ENCODE measurements at regions not wholly inside any gene's neighbourhood (a gene's known extent, or its start where the extent isn't known, plus 50 kb on each side); places are given as distances from the start of the nearest gene placed in this dataset.

DNA sequence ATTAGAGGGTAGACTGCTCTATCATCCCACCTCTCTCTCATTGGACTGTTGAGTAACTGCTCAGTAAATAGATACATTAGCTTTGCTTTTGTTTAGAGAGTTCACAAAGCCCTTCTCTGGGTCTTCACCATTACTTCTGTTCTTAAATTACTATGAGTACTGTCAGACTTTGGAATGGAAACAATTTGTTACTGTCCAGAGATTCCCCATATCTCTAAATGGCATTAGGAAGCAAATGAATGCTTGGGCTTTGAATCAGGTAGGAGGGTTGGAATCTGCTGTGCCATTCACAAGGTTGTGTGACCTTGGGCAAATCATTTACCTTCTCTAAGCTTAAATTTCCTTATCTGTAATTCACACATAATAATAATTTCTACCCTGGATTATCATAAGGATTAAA lies 541.0 kb upstream of the FZD8 start:
- no peaks in the 10 kb centered on the region for H3K27me3 ChIP-seq (ENCODE audit: control insufficient read depth, insufficient read depth, low read length)
- H3K36me3 ChIP-seq (ENCODE audit: control insufficient read depth, insufficient read depth, low read length), result no peaks in the 10 kb centered on the region
- no peak overlapping the region for H3K9ac ChIP-seq (ENCODE audit: low read length)
- H3K4me1 ChIP-seq (ENCODE audit: control insufficient read depth, insufficient read depth, low read length), result no peaks in the 10 kb centered on the region
- no peak overlapping the region for H3K4me3 ChIP-seq (ENCODE audit: low read length)
- H3K27ac ChIP-seq (ENCODE audit: low read depth, low read length), result no peak overlapping the region

GRCh38 chr10:36182606-36183005 lies 540.5 kb upstream of the FZD8 start:
- Histone ChIP-seq H3K4me3 (ENCODE audit: low read length) (no peak overlapping the region), H3K27ac (ENCODE audit: low read depth, low read length) (no peak overlapping the region), H3K36me3 (ENCODE audit: control insufficient read depth, insufficient read depth, low read length) (no peaks in the 10 kb centered on the region), H3K4me1 (ENCODE audit: control insufficient read depth, insufficient read depth, low read length) (no peaks in the 10 kb centered on the region), H3K27me3 (ENCODE audit: control insufficient read depth, insufficient read depth, low read length) (no peaks in the 10 kb centered on the region), H3K9ac (ENCODE audit: low read length) (no peak overlapping the region)

DNA sequence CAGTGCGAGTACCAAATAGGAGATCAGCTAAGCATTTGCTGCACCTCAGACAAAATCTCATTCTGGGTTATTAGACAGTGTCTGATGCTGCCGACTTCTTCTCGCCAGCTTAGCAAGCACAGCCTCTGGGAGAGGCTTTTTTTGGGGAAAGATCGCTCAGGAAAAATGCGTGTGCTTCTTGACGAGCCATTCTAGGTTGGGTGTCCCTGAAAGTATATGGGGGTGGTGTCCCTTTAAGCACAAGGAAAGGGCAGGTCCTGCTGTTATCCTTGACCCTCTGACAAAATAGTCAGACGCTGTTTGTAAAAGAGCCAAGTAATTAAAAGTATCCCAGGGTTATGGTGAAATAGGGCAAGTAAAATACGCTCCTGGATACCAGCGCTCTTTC lies 540.1 kb upstream of the FZD8 start:
- Histone ChIP-seq H3K27me3 (ENCODE audit: control insufficient read depth, insufficient read depth, low read length) (no peaks in the 10 kb centered on the region), H3K4me3 (ENCODE audit: low read length) (no peak overlapping the region), H3K27ac (ENCODE audit: low read depth, low read length) (no peak overlapping the region), H3K36me3 (ENCODE audit: control insufficient read depth, insufficient read depth, low read length) (no peaks in the 10 kb centered on the region), H3K4me1 (ENCODE audit: control insufficient read depth, insufficient read depth, low read length) (no peaks in the 10 kb centered on the region), H3K9ac (ENCODE audit: low read length) (no peak overlapping the region)

DNA sequence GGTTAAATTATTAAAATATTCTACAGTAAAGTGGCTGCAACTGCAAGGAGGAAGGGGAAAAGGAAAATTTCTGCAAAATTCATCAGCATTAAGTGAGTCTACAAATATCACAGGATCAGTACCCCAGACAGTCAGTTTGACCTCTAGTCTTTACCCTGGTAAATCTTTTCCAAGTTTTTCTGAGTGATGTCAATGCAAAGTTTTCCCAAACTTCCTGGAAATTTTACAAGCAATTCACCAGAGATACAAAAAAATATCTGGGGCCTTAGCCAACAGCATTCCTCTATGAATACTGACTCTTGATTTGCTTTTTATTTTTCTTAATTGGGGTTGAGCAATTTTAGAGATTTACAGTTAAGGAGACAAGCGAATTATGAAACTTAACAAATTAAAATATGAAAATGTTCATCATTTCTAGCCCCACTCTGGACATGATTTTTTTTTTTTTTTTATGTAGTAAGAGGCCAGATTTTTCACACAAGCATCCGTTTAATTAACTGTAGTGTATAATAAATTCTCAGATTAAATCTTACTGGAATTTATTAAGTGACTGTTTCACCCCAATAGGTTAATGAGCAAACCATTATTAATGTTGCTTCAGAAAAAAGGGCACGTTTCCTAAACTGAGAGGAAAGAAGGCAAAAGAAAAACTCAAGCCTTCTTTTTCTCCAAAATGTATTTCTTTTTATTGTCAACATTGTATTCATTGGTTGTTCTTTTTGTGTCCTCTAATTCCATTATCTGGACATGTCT lies 539.5 kb upstream of the FZD8 start:
- Histone ChIP-seq H3K27me3 (ENCODE audit: control insufficient read depth, insufficient read depth, low read length) (no peaks in the 10 kb centered on the region), H3K9ac (ENCODE audit: low read length) (no peak overlapping the region), H3K4me3 (ENCODE audit: low read length) (no peak overlapping the region), H3K4me1 (ENCODE audit: control insufficient read depth, insufficient read depth, low read length) (no peaks in the 10 kb centered on the region), H3K27ac (ENCODE audit: low read depth, low read length) (no peak overlapping the region), H3K36me3 (ENCODE audit: control insufficient read depth, insufficient read depth, low read length) (no peaks in the 10 kb centered on the region)

GRCh38 chr10:36178616-36179015 lies 536.5 kb upstream of the FZD8 start:
- Histone ChIP-seq H3K9ac (ENCODE audit: low read length) (no peak overlapping the region), H3K4me3 (ENCODE audit: low read length) (no peak overlapping the region), H3K36me3 (ENCODE audit: control insufficient read depth, insufficient read depth, low read length) (no peaks in the 10 kb centered on the region)

DNA sequence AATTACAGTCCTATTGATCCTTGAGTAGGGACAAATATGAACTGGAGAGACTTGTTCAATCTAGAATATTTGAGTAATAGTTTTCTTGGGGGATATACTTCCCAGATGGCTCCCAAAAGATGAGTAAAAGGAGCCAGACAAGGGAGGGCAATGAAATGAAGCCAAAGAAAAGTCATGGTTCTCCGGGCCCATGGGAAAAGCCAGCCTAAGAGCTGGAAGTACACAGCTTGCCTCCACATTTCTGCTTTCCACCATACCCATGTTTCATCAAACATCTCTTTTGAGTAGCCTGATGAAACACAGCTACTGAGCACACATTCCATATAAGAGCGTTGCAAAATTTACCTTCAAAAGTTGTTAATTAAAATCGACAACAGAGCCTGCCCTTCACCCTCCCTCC lies 535.0 kb upstream of the FZD8 start:
- Histone ChIP-seq H3K27ac (ENCODE audit: low read depth, low read length) (no peak overlapping the region), H3K4me1 (ENCODE audit: control insufficient read depth, insufficient read depth, low read length) (peaks cover 2% of the 10 kb centered on the region), H3K4me3 (ENCODE audit: low read length) (no peak overlapping the region), H3K9ac (ENCODE audit: low read length) (no peak overlapping the region), H3K27me3 (ENCODE audit: control insufficient read depth, insufficient read depth, low read length) (no peaks in the 10 kb centered on the region), H3K36me3 (ENCODE audit: control insufficient read depth, insufficient read depth, low read length) (no peaks in the 10 kb centered on the region)

More at GRCh38 chr10:36178616-36179015, 536.5 kb upstream of the FZD8 start:
- H3K4me1 ChIP-seq (ENCODE audit: control insufficient read depth, insufficient read depth, low read length), result no peaks in the 10 kb centered on the region
- H3K27ac ChIP-seq (ENCODE audit: low read depth, low read length), result no peak overlapping the region
- H3K27me3 ChIP-seq (ENCODE audit: control insufficient read depth, insufficient read depth, low read length), result no peaks in the 10 kb centered on the region

- Histone ChIP-seq H3K36me3 (ENCODE audit: control insufficient read depth, insufficient read depth, low read length) (no peaks in the 10 kb centered on the region), H3K4me3 (ENCODE audit: low read length) (no peak overlapping the region), H3K4me1 (ENCODE audit: control insufficient read depth, insufficient read depth, low read length) (peaks cover 6% of the 10 kb centered on the region), H3K27me3 (ENCODE audit: control insufficient read depth, insufficient read depth, low read length) (no peaks in the 10 kb centered on the region), H3K27ac (ENCODE audit: low read depth, low read length) (no peak overlapping the region), H3K9ac (ENCODE audit: low read length) (no peak overlapping the region)
These were observed 533.9 kb upstream of the FZD8 start for GRCh38 chr10:36175954-36176353.

DNA sequence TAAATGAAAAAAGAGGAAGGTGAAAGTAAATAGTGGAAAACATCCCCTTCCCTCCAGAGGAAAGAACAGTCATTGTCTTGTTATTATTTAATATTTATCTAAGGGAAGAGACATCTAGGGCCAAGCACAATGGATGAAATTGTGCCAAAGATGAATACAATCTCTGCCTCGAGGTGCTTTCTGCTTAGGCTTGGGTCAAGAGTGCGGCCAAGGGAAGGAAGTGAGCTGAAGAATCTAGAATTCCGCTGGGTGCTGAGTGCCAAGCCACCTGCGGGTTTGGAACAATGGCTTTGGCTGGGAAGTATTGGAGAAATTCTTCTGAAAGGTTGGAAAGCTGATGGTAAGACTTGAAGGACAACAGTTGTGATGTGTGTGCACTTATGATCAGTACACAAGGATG lies 531.3 kb upstream of the FZD8 start:
- H3K4me1 ChIP-seq (ENCODE audit: control insufficient read depth, insufficient read depth, low read length), result peaks cover 6% of the 10 kb centered on the region
- no peak overlapping the region for H3K4me3 ChIP-seq (ENCODE audit: low read length)
- H3K9ac ChIP-seq (ENCODE audit: low read length), result no peak overlapping the region
- H3K36me3 ChIP-seq (ENCODE audit: control insufficient read depth, insufficient read depth, low read length), result no peaks in the 10 kb centered on the region
- no peaks in the 10 kb centered on the region for H3K27me3 ChIP-seq (ENCODE audit: control insufficient read depth, insufficient read depth, low read length)
- H3K27ac ChIP-seq (ENCODE audit: low read depth, low read length), result no peak overlapping the region

DNA sequence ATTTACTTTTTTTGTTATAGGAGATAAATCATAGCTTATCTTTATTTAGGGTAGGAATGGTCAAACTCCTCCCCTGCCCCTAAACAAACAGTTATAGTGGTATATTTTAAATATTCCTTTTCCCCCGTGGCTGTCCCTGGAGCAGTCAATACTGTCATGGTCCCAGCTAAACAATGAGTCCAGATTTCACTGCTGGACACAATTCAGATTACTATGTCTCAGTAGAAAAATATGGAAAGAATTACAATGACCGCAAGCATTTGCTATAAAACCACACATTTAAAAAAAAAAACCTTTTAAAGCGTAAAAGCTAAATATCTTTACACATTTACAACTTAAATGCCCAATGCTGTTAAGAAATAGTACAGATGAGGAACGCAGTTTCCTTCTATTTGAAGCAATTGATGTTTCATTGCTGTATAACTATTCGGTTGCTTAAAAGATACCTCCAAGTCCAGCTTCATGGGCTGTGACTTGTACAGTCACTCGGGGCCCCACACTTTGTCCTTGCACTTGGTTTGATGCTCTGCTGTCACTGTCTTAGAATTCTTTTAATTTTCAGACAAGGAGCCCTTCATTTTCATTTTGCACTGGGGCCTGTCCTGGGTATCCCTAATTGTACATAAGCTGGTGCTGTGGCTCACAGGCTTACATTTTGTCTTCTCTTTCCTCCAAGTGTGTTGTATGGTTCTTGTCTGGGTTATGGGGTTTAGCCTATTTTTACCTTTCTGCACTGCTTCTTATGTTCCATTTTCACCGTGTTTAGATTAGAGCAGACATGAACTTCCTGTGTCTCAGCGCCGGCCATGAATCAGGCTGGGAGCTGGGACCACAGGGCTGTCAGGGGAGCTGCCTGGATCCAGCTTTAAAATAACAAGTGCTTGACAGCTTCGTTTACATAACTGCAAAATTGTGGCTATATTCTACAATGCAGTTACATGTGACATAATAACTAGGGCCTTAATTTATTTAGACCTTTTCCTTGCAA lies 530.2 kb upstream of the FZD8 start:
- H3K27ac ChIP-seq (ENCODE audit: low read depth, low read length), result no peak overlapping the region

DNA sequence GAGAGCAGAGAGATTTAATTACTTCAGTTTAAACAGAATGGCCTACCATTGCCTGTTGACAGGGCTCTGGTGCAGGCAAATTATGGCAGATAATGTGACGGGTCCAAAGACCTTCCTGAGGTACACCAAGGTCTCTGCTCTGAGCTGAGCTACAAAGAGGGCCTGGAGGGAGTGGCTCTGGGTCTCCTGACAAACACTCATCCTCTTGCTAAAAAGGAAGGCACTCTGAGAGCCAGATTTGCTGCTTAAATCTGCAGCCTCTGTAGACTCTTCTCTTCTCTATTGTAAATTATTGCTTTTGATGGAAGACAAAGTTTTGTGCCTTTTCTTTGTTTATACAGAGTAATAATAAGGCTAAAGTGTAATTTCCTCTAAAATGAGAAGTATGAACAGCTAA lies 529.5 kb upstream of the FZD8 start:
- Histone ChIP-seq H3K4me3 (ENCODE audit: low read length) (no peak overlapping the region), H3K9ac (ENCODE audit: low read length) (no peak overlapping the region), H3K36me3 (ENCODE audit: control insufficient read depth, insufficient read depth, low read length) (no peaks in the 10 kb centered on the region), H3K27ac (ENCODE audit: low read depth, low read length) (no peak overlapping the region), H3K27me3 (ENCODE audit: control insufficient read depth, insufficient read depth, low read length) (no peaks in the 10 kb centered on the region), H3K4me1 (ENCODE audit: control insufficient read depth, insufficient read depth, low read length) (peaks cover 6% of the 10 kb centered on the region)

More for the DNA sequence above, 530.2 kb upstream of the FZD8 start:
- Histone ChIP-seq H3K4me1 (ENCODE audit: control insufficient read depth, insufficient read depth, low read length) (peaks cover 6% of the 10 kb centered on the region), H3K4me3 (ENCODE audit: low read length) (no peak overlapping the region), H3K27me3 (ENCODE audit: control insufficient read depth, insufficient read depth, low read length) (no peaks in the 10 kb centered on the region), H3K36me3 (ENCODE audit: control insufficient read depth, insufficient read depth, low read length) (no peaks in the 10 kb centered on the region), H3K9ac (ENCODE audit: low read length) (no peak overlapping the region)

DNA sequence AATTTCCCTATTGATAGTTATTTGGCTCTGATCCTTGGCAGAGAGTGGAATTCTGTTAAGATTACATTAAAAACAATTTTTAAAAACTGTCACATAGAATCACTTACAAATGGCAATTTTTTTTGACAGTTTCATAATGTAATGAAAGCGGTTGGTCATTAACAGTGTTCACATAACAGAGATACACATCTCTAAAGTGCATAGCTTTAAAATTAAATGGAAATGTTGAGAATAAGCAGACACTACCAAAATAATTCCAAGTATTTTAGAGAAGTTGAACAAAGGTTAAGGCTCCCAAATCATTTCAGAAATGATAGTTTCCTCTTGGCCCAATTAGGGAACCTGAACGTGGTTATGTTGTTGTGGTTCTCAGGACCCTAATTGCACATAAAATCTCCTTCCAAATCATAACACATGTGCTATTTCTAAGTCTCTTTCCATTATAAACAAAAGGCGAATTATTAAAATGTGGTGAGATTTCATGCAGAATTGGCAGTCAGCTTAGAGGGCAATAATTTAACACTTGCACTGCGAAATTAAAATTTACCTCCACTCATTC lies 528.9 kb upstream of the FZD8 start:
- Histone ChIP-seq H3K27me3 (ENCODE audit: control insufficient read depth, insufficient read depth, low read length) (no peaks in the 10 kb centered on the region), H3K27ac (ENCODE audit: low read depth, low read length) (no peak overlapping the region), H3K36me3 (ENCODE audit: control insufficient read depth, insufficient read depth, low read length) (no peaks in the 10 kb centered on the region), H3K9ac (ENCODE audit: low read length) (no peak overlapping the region), H3K4me3 (ENCODE audit: low read length) (no peak overlapping the region), H3K4me1 (ENCODE audit: control insufficient read depth, insufficient read depth, low read length) (peaks cover 6% of the 10 kb centered on the region)

GRCh38 chr10:36170142-36170719 lies 528.1 kb upstream of the FZD8 start:
- no peaks in the 10 kb centered on the region for H3K36me3 ChIP-seq (ENCODE audit: control insufficient read depth, insufficient read depth, low read length)
- no peaks in the 10 kb centered on the region for H3K27me3 ChIP-seq (ENCODE audit: control insufficient read depth, insufficient read depth, low read length)
- no peak overlapping the region for H3K9ac ChIP-seq (ENCODE audit: low read length)
- peaks cover 6% of the 10 kb centered on the region for H3K4me1 ChIP-seq (ENCODE audit: control insufficient read depth, insufficient read depth, low read length)
- no peak overlapping the region for H3K4me3 ChIP-seq (ENCODE audit: low read length)
- H3K27ac ChIP-seq (ENCODE audit: low read depth, low read length), result no peak overlapping the region

Data from rectal smooth muscle tissue (tissue), 1 donor.